HepG2 (cell line): ENCODE measurements at regions not wholly inside any gene's neighbourhood (a gene's known extent, or its start where the extent isn't known, plus 50 kb on each side); places are given as distances from the start of the nearest gene placed in this dataset.

Experiments used
- EP300 ChIP-seq, 3 experiments: sonication (generic) in 1 of 3; formaldehyde crosslinking in 1 of 3; IDR thresholded peaks; 2 replicates each; pipeline versions ENCODE4 v1.5.1 to v1.6.1; 2011 to 2020; ENCODE audit warnings: low read depth in 2 of 3, low read length in 2 of 3, borderline replicate concordance in 1 of 3, improper control_type of control experiment in 1 of 3, mild to moderate bottlenecking in 1 of 3, missing genetic modification reagents in 1 of 3, moderate library complexity in 1 of 3
- EZH2 ChIP-seq: conservative IDR thresholded peaks from 2 replicates; pipeline ENCODE4 v1.6.1; 2012; ENCODE audit warnings: mild to moderate bottlenecking, low read depth, low read length, moderate library complexity
- NFE2 ChIP-seq: sonication (generic); formaldehyde crosslinking; IDR thresholded peaks from 2 replicates; pipeline ENCODE4 v1.4.0; 2020; ENCODE audit warnings: missing genetic modification reagents
- TAF1 ChIP-seq: sonication (generic); formaldehyde crosslinking; IDR thresholded peaks from 2 replicates; pipeline ENCODE4 v1.4.0; 2020; ENCODE audit warnings: missing genetic modification reagents
- THYN1 ChIP-seq: sonication (generic); formaldehyde crosslinking; IDR thresholded peaks from 2 replicates; pipeline ENCODE4 v1.8.1; 2023; ENCODE audit warnings: low read depth, mild to moderate bottlenecking, moderate library complexity, missing genetic modification reagents, borderline replicate concordance
- TMF1 ChIP-seq: sonication (generic); formaldehyde crosslinking; IDR thresholded peaks from 2 replicates; pipeline ENCODE4 v1.8.1; 2022; ENCODE audit warnings: low read depth, missing genetic modification reagents
- ZNF670 ChIP-seq: sonication (generic); formaldehyde crosslinking; IDR thresholded peaks from 2 replicates; pipeline ENCODE4 v1.8.0; 2022; ENCODE audit warnings: mild to moderate bottlenecking, missing genetic modification reagents, borderline replicate concordance
- ZSCAN20 ChIP-seq: sonication (generic); formaldehyde crosslinking; IDR thresholded peaks from 2 replicates; pipeline ENCODE4 v1.4.0; 2020; ENCODE audit warnings: missing genetic modification reagents, mild to moderate bottlenecking, borderline replicate concordance
- TF ChIP-seq, protein P1 (sequence below): sonication (generic); formaldehyde crosslinking; IDR thresholded peaks from 2 replicates; pipeline ENCODE4 v1.9.0; 2021; ENCODE audit warnings: missing genetic modification reagents, borderline replicate concordance
- TF ChIP-seq, protein P2 (sequence below): sonication (generic); formaldehyde crosslinking; IDR thresholded peaks from 2 replicates; pipeline ENCODE4 v1.5.0; 2020; ENCODE audit warnings: mild to moderate bottlenecking, missing genetic modification reagents, moderate library complexity

DNA sequence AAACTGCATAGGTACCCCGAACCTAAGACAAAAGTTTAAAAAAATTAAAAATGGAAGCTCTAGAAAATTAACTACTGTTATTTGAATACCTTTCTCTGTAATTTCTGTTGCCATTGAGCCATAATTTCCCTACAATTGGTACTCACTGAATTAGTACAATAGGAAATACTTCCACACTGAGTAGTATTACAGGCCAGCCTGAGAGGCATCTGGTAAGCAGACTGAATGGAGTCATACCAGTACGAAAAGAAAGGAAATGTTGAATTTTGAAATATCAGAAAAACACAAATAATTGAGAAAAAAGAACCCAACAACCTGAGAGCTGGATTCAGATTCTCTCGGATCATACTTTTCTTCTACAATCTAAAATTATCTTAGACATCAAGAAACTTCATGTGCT lies 791.3 kb downstream of the TENT5A start:
- TF ChIP-seq THYN1 (CRISPR knock-in tag): no peak
- TF ChIP-seq, protein P1, sequence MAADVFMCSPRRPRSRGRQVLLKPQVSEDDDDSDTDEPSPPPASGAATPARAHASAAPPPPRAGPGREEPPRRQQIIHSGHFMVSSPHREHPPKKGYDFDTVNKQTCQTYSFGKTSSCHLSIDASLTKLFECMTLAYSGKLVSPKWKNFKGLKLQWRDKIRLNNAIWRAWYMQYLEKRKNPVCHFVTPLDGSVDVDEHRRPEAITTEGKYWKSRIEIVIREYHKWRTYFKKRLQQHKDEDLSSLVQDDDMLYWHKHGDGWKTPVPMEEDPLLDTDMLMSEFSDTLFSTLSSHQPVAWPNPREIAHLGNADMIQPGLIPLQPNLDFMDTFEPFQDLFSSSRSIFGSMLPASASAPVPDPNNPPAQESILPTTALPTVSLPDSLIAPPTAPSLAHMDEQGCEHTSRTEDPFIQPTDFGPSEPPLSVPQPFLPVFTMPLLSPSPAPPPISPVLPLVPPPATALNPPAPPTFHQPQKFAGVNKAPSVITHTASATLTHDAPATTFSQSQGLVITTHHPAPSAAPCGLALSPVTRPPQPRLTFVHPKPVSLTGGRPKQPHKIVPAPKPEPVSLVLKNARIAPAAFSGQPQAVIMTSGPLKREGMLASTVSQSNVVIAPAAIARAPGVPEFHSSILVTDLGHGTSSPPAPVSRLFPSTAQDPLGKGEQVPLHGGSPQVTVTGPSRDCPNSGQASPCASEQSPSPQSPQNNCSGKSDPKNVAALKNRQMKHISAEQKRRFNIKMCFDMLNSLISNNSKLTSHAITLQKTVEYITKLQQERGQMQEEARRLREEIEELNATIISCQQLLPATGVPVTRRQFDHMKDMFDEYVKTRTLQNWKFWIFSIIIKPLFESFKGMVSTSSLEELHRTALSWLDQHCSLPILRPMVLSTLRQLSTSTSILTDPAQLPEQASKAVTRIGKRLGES (CRISPR knock-in tag): no peak
- TF ChIP-seq ZSCAN20 (CRISPR knock-in tag): no peak
- no peak for TF ChIP-seq TAF1 (CRISPR knock-in tag)
- no peak for TF ChIP-seq NFE2 (CRISPR knock-in tag)
- no peak for TF ChIP-seq TMF1
- no peak for TF ChIP-seq ZNF670
- TF ChIP-seq EZH2: no peak
- TF ChIP-seq EP300 (IDR thresholded peaks at IDR 0.05; ENCODE audit: low read depth in 2 of 2, low read length in 2 of 2): no peak
- no peak for TF ChIP-seq EP300 (CRISPR knock-in tag; IDR thresholded peaks at IDR 0.05; ENCODE audit: borderline replicate concordance)
- TF ChIP-seq, protein P2, sequence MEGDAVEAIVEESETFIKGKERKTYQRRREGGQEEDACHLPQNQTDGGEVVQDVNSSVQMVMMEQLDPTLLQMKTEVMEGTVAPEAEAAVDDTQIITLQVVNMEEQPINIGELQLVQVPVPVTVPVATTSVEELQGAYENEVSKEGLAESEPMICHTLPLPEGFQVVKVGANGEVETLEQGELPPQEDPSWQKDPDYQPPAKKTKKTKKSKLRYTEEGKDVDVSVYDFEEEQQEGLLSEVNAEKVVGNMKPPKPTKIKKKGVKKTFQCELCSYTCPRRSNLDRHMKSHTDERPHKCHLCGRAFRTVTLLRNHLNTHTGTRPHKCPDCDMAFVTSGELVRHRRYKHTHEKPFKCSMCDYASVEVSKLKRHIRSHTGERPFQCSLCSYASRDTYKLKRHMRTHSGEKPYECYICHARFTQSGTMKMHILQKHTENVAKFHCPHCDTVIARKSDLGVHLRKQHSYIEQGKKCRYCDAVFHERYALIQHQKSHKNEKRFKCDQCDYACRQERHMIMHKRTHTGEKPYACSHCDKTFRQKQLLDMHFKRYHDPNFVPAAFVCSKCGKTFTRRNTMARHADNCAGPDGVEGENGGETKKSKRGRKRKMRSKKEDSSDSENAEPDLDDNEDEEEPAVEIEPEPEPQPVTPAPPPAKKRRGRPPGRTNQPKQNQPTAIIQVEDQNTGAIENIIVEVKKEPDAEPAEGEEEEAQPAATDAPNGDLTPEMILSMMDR: no peak
